ENCODE measurements at regions not wholly inside any gene's neighbourhood (a gene's known extent, or its start where the extent isn't known, plus 50 kb on each side); places are given as distances from the start of the nearest gene placed in this dataset.

- POLR2A ChIA-PET: no interaction called here
- ATAC-seq (ENCODE audit: low read depth): no peak
- CTCF ChIA-PET: no interaction called here
- intact Hi-C loops (cut with micrococcal nuclease): no loop called here
- Mint-ChIP-seq H3K9me3 (peaks cover 24% of the 10 kb centered on the region), H3K4me1 (no peaks in the 10 kb centered on the region), H3K27me3 (no peaks in the 10 kb centered on the region), H3K36me3 (ENCODE audit: low read depth) (no peaks in the 10 kb centered on the region), H3K27ac (no peak overlapping the region), H3K4me3 (no peak overlapping the region)
- no peak for TF ChIP-seq CTCF (IDR thresholded peaks at IDR 0.05)
- DNase-seq: no peak
These were observed 643.6 kb upstream of the DDX18 start for GRCh38 chr2:117170897-117171296.

- Mint-ChIP-seq H3K4me3 (no peak overlapping the region), H3K27me3 (no peaks in the 10 kb centered on the region), H3K27ac (no peak overlapping the region), H3K4me1 (no peaks in the 10 kb centered on the region), H3K9me3 (peaks cover 4% of the 10 kb centered on the region), H3K36me3 (ENCODE audit: low read depth) (no peaks in the 10 kb centered on the region)
- no peak for DNase-seq
- intact Hi-C loops (cut with micrococcal nuclease): no loop called here
- CTCF ChIA-PET: no interaction called here
- POLR2A ChIA-PET: no interaction called here
- no peak for ATAC-seq (ENCODE audit: low read depth)
- TF ChIP-seq CTCF (IDR thresholded peaks at IDR 0.05): no peak
These were observed 635.1 kb upstream of the DDX18 start for GRCh38 chr2:117179405-117179804.

GRCh38 chr2:117190856-117191559 lies 623.5 kb upstream of the DDX18 start:
- intact Hi-C loops (cut with micrococcal nuclease): no loop called here
- H3K4me3 Mint-ChIP-seq: no peak overlapping the region
- H3K9me3 Mint-ChIP-seq: peaks cover 7% of the 10 kb centered on the region
- ATAC-seq (ENCODE audit: low read depth) (no peak), DNase-seq (no peak)
- ChIA-PET CTCF (no interaction called here), POLR2A (no interaction called here)
- H3K36me3 Mint-ChIP-seq (ENCODE audit: low read depth): no peaks in the 10 kb centered on the region
- no peaks in the 10 kb centered on the region for H3K4me1 Mint-ChIP-seq
- no peak overlapping the region for H3K27ac Mint-ChIP-seq
- H3K27me3 Mint-ChIP-seq: no peaks in the 10 kb centered on the region
- TF ChIP-seq CTCF (IDR thresholded peaks at IDR 0.05): no peak

DNA sequence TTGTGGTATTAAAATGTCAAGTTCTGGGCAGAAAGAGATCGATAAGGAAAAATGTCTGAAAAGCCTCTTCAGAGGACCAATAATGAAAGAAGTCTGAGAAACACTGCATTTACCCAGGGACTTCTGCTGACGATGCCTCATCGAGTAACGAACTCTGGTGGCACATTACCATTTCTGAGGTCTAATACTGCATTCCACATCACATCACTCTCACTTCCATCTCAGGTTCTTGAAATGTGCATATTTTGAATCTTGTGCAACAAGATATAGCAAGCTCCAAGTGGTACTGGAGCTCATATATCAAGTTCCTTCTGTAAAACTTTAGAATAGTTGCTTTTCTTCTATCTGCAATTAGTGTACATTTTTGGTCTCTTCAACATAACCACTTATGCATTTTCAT lies 619.1 kb upstream of the DDX18 start:
- Mint-ChIP-seq H3K27ac (no peak overlapping the region), H3K4me3 (no peak overlapping the region), H3K27me3 (no peaks in the 10 kb centered on the region), H3K36me3 (ENCODE audit: low read depth) (no peaks in the 10 kb centered on the region), H3K4me1 (no peaks in the 10 kb centered on the region), H3K9me3 (peaks cover 9% of the 10 kb centered on the region)
- intact Hi-C loops (cut with micrococcal nuclease): no loop called here
- DNase-seq (no peak), ATAC-seq (ENCODE audit: low read depth) (no peak)
- CTCF ChIA-PET: no interaction called here
- no peak for TF ChIP-seq CTCF (IDR thresholded peaks at IDR 0.05)
- POLR2A ChIA-PET: no interaction called here

DNA sequence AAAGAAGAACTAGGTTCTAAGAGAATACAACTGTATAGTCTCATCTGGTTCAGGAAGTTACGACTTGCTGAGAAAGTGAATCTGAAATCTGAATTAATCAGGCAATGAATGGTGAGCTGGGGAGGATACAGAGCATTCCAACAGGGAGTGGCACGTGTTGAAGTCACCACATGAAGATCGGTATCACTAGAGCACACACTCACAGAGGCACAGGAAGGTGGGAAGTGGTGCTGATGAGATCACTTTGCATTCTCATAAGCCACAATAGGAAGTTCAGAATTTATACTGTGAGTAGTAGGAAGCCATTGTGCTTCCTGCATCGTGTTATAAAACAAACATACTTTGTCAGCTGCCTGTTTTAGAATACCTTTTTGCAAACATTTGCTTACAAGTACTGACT lies 615.0 kb upstream of the DDX18 start:
- intact Hi-C loops (cut with micrococcal nuclease): no loop called here
- Mint-ChIP-seq H3K36me3 (ENCODE audit: low read depth) (no peaks in the 10 kb centered on the region), H3K4me3 (no peak overlapping the region), H3K27me3 (no peaks in the 10 kb centered on the region), H3K9me3 (peaks cover 15% of the 10 kb centered on the region), H3K4me1 (no peaks in the 10 kb centered on the region), H3K27ac (no peak overlapping the region)
- no peak for TF ChIP-seq CTCF (IDR thresholded peaks at IDR 0.05)
- DNase-seq (no peak), ATAC-seq (ENCODE audit: low read depth) (no peak)
- ChIA-PET CTCF (no interaction called here), POLR2A (no interaction called here)
